ENCODE measurements at regions not wholly inside any gene's neighbourhood (a gene's known extent, or its start where the extent isn't known, plus 50 kb on each side); places are given as distances from the start of the nearest gene placed in this dataset.
"Not testable (repeated sequence)": the region's sequence is repeated elsewhere in the genome, so short reads cannot be mapped to it uniquely, and the experiment has no call there.

GRCh38 chr15:32536507-32537172, 56.6 kb upstream of the GOLGA8N start:
- DNase-seq (ENCODE audit: low read depth in 2 of 2): peak in 1 of 2 donors; percentile 19

GRCh38 chr15:32536057-32536493, 57.2 kb upstream of the GOLGA8N start:
- not testable (repeated sequence) for DNase-seq (ENCODE audit: low read depth in 2 of 2)

- not testable (repeated sequence) for DNase-seq (ENCODE audit: low read depth in 2 of 2)
These were observed 57.9 kb upstream of the GOLGA8N start for GRCh38 chr15:32535150-32535898.

- DNase-seq (ENCODE audit: low read depth in 2 of 2): not testable (repeated sequence)
These were observed 67.5 kb upstream of the GOLGA8O start for GRCh38 chr15:32522900-32523299.

- DNase-seq (ENCODE audit: low read depth in 2 of 2): not testable (repeated sequence)
These were observed 67.0 kb upstream of the GOLGA8O start for GRCh38 chr15:32522421-32522820.

- DNase-seq (ENCODE audit: low read depth in 2 of 2): not testable (repeated sequence)
These were observed 63.5 kb upstream of the GOLGA8O start for GRCh38 chr15:32518976-32519375.

GRCh38 chr15:32518013-32518412, 62.6 kb upstream of the GOLGA8O start:
- DNase-seq (ENCODE audit: low read depth in 2 of 2): not testable (repeated sequence)

- not testable (repeated sequence) for DNase-seq (ENCODE audit: low read depth in 2 of 2)
These were observed 61.5 kb upstream of the GOLGA8O start for GRCh38 chr15:32516954-32517353.

GRCh38 chr15:32513378-32513777, 57.9 kb upstream of the GOLGA8O start:
- DNase-seq (ENCODE audit: low read depth in 2 of 2): not testable (repeated sequence)

- DNase-seq (ENCODE audit: low read depth in 2 of 2): not testable (repeated sequence)
These were observed 54.6 kb upstream of the GOLGA8O start for GRCh38 chr15:32510027-32510426.

GRCh38 chr15:32508081-32508480, 52.6 kb upstream of the GOLGA8O start:
- DNase-seq (ENCODE audit: low read depth in 2 of 2): not testable (repeated sequence)

GRCh38 chr15:32506787-32507186, 51.4 kb upstream of the GOLGA8O start:
- not testable (repeated sequence) for DNase-seq (ENCODE audit: low read depth in 2 of 2)

GRCh38 chr15:32505633-32506032, 50.2 kb upstream of the GOLGA8O start:
- DNase-seq (ENCODE audit: low read depth in 2 of 2): not testable (repeated sequence)

All from activated CD4-positive, alpha-beta T cell treated with anti-CD3 and anti-CD28 coated beads for 24 hours (primary cell).